Omental fat pad (tissue), 3 donors: ENCODE measurements at regions not wholly inside any gene's neighbourhood (a gene's known extent, or its start where the extent isn't known, plus 50 kb on each side); places are given as distances from the start of the nearest gene placed in this dataset.
A peak's percentile ranks its signal among the peaks of the same experiment; 100 is the strongest.

ENCODE experiments used
- ATAC-seq: fragments of 150-250 bp; one replicate; pipeline ENCODE4 v1.9.1; 2016; ENCODE audit warnings: mild to moderate bottlenecking, moderate library complexity; ENCODE audit not compliant: low FRiP score
- DNase-seq: peaks from one replicate; pipeline ENCODE4 v3.0.0-alpha.2; 2019; ENCODE audit warnings: low spot score
- CTCF ChIP-seq, 3 donors: fragments of 450-650 bp; IDR thresholded peaks; one replicate each; pipeline ENCODE4 v1.5.1; 2016 to 2017; ENCODE audit warnings: antibody characterized with exemption in 3 of 3, mild to moderate bottlenecking in 3 of 3, moderate library complexity in 2 of 3

GRCh38 chr1:199297887-199298286 is 659.0 kb downstream of the PTPRC start:
- DNase-seq, result no peak
- TF ChIP-seq CTCF (IDR thresholded peaks at IDR 0.05), result no peak
- no peak for ATAC-seq

GRCh38 chr1:199298825-199299224 is 660.0 kb downstream of the PTPRC start:
- peak; percentile 39 for ATAC-seq
- no peak for DNase-seq
- no peak for TF ChIP-seq CTCF (IDR thresholded peaks at IDR 0.05)

- no peak for TF ChIP-seq CTCF (IDR thresholded peaks at IDR 0.05)
- no peak for ATAC-seq
- no peak for DNase-seq
Observed at GRCh38 chr1:199301472-199302217, 662.8 kb downstream of the PTPRC start.

GRCh38 chr1:199302554-199302953 is 663.7 kb downstream of the PTPRC start:
- no peak for TF ChIP-seq CTCF (IDR thresholded peaks at IDR 0.05)
- ATAC-seq, result no peak
- DNase-seq, result no peak

GRCh38 chr1:199303035-199303434 is 664.2 kb downstream of the PTPRC start:
- no peak for ATAC-seq
- DNase-seq, result no peak
- TF ChIP-seq CTCF (IDR thresholded peaks at IDR 0.05), result no peak

- TF ChIP-seq CTCF (IDR thresholded peaks at IDR 0.05), result no peak
- ATAC-seq (no peak), DNase-seq (no peak)
Observed at GRCh38 chr1:199305053-199305452, 666.2 kb downstream of the PTPRC start.
